ENCODE measurements at regions not wholly inside any gene's neighbourhood (a gene's known extent, or its start where the extent isn't known, plus 50 kb on each side); places are given as distances from the start of the nearest gene placed in this dataset.

- TF ChIP-seq EZH2phosphoT487 (IDR thresholded peaks at IDR 0.05) (no peak), EZH2 (IDR thresholded peaks at IDR 0.05) (no peak), CTCF (IDR thresholded peaks at IDR 0.05) (no peak)
Observed at GRCh38 chr6:27066802-27067201, 180.7 kb upstream of the PRSS16 start.

Data from neural progenitor cell (in vitro differentiated cells).